ENCODE measurements at regions not wholly inside any gene's neighbourhood (a gene's known extent, or its start where the extent isn't known, plus 50 kb on each side); places are given as distances from the start of the nearest gene placed in this dataset.

DNA sequence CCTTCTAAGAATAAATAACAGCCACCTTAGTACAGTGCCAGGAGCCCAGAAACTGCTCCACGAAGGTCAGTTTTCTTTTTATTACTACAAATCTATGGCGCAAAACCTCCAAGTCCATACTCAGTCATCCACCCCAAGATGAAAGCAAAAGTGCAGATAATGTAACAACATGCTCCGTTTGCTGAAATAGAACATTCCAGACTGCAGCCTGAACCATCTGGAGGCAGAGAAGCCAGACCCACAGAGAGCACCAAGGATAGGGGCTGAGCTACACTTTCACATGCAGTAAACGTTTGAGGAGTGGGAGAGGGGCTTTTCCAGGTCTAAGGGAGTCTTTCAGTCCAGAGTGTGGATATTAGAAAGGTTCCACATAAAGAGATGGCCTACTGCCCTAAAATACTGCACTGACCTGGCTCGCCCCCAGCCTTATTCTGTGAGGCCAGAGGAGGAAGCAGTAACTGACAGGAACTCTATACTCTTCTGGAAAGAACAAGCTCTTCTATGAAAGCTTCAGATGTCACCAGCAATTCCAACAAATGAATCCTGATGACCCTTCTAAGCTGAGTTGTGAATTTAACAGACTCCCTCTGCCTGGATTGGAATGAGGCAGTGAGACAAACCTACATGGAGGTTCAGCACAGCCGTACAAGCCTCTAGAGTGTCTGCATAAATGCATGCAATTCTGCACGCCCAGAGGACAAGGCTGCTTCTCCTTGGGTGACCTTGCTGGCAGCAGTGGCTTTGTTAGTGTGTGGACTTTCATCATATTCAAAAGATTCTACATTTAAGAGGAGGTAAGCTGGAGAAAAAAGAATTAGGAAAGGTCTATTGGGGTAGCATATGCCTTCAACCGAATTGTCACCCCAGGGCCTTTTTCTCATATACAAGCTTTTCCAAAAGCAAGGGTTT, 153.9 kb upstream of the EGLN3 start (continued):
- no peak for TF ChIP-seq CUX1 (CRISPR knock-in tag; IDR thresholded peaks at IDR 0.05)
- TF ChIP-seq RBM25 (IDR thresholded peaks at IDR 0.05; ENCODE audit: low read depth, low read length, severe bottlenecking) = no peak
- no peak for TF ChIP-seq ZNF217 (CRISPR knock-in tag; IDR thresholded peaks at IDR 0.05)
- no peak for TF ChIP-seq ARID1B (IDR thresholded peaks at IDR 0.05)
- TF ChIP-seq ZBTB5 (IDR thresholded peaks at IDR 0.05) = no peak
- no peak for TF ChIP-seq NUFIP1 (IDR thresholded peaks at IDR 0.05; ENCODE audit: partially characterized antibody)
- TF ChIP-seq, protein P1, sequence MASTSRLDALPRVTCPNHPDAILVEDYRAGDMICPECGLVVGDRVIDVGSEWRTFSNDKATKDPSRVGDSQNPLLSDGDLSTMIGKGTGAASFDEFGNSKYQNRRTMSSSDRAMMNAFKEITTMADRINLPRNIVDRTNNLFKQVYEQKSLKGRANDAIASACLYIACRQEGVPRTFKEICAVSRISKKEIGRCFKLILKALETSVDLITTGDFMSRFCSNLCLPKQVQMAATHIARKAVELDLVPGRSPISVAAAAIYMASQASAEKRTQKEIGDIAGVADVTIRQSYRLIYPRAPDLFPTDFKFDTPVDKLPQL (IDR thresholded peaks at IDR 0.05; ENCODE audit: extremely low read depth, insufficient read length) = no peak
- TF ChIP-seq, protein P2, sequence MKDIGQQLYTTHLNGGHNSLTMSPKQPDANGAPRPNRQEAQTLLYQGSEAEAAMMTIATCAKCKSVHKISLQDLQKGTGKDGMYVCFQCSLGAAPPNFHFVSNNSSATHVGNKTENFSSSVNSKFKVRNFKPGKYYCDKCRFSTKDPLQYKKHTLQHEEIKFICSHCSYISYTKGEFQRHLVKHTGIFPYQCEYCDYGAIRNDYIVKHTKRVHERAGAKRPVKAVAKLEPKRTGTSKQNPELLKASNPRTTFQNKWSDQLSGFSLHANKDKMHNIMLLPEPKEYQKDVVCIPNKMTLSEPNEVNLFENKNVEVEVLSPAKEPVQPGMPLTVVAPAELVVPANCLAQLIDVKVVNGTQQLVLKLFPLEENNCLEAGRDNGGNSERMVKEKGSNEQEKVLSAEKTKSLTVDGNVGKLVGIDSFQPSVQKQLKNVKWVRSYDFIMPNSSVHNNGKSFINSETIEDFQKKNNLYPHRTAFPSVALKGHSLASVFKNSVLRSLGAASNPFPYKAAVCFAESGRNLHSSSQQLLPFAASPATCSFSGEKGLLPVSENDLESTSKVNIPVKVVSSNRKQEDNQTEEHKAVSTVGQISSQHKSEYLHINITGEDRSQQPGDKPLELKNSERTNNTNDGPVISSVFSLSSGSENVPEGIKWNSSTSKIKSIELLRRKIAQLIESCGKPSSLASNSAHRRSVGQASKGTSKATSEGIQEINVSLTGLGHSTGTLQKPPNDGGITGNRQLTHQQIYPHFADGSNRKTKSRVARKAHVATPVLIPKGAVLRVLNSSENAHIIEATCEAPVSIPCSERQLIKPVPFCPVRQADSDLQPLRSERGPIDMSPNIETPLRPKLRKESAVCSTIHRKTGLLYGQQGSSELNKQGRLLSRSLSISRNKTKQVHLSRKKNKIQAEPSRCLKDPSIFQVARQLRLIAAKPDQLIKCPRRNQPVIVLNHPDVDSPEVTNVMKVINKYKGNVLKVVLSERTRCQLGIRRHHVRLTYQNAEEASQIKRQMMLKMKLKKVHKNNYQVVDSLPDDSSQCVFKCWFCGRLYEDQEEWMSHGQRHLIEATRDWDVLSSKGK (CRISPR knock-in tag; IDR thresholded peaks at IDR 0.05) = no peak
- TF ChIP-seq KAT8 (IDR thresholded peaks at IDR 0.05; ENCODE audit: low read depth) = no peak
- TF ChIP-seq ZNF41 (CRISPR knock-in tag; conservative IDR thresholded peaks at IDR 0.05) = no peak
- no peak for TF ChIP-seq MXI1 (IDR thresholded peaks at IDR 0.05; ENCODE audit: low read depth, low read length)

Data from K562 (cell line).